NCI-H1436 (cell line): ENCODE measurements at regions not wholly inside any gene's neighbourhood (a gene's known extent, or its start where the extent isn't known, plus 50 kb on each side); places are given as distances from the start of the nearest gene placed in this dataset.

Source experiments
- DNase-seq: peaks from one replicate; lab custom pipeline; 2025; lab: John Stamatoyannopoulos, UW

DNA sequence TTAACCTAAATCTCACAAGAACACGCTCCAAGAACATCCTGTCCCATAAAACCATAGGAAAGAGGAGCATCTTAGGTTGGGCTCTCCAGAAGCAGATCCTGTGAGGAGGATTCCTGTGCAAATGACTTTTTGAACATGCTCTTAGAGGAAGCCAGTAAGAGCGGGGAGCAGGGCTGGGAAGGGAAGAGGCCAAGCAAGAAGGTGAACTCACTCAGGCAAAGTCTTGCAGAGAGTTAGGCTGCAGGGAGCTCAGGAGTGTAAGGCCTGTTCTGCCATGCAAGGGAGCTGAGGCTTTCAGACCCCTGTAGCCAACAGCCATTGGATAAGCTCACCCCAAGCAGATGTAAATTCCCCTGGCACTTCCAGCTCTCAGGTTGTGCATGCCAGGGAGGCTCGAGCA is 63.6 kb upstream of the LY86 start:
- no peak for DNase-seq

GRCh38 chr6:6525933-6526332 is 62.6 kb upstream of the LY86 start:
- no peak for DNase-seq

- DNase-seq, result no peak
Measured at GRCh38 chr6:6529275-6529674, 59.2 kb upstream of the LY86 start.

DNA sequence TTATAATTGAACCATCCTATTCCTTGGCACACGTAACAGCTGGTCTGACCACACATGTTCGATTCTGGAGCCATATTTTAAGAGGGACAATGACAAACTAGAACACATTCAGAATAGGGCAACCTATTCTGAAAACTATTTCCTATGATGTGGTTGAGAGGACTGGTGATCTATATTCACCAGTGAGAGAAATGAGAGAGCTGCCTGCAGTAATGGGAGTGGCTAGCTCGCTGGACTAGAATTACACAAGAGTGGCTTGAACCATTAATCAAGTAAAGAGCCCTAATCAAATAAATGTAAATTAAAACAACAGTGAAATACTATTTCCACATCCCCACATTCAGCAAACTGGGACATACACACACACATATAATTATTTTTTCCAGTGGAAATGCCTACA is 55.3 kb upstream of the LY86 start:
- no peak for DNase-seq

GRCh38 chr6:6534399-6534798 is 54.1 kb upstream of the LY86 start:
- no peak for DNase-seq

DNA sequence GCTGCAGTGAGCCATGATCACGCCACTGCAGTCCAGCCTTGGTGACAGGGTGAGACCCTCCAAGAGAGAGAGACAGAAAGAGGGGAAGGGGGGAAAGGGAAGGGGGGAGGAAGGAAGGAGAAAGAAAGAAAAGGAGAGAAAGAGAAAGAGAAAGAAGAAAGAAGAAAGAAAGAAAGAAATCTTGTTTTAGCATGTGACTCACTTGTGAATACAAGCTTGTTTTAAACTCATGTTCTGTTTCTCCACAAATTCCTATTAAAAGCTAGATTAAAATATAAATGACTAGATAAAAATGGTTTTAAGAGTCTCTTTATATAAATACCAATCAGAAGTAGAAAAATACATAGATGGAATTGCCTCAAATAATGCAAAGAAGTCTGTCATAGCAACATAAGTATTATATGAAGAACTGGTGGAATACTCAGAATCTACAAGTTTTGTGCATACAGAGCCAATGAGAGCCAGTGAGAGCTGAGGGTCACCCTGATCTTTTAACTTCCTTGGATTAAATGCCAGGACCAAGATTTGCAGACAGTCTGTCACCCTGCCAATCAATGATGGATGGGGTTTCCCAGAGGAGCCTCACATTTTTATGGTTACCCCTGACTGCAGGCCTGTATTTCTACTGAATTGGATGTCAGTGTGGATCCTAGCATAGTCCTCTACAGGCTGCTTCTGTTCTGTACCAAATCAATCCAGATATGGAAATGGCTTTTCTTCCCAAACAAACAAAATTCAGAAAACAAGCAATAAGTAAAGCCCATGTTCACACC is 50.8 kb upstream of the LY86 start:
- DNase-seq, result no peak

DNA sequence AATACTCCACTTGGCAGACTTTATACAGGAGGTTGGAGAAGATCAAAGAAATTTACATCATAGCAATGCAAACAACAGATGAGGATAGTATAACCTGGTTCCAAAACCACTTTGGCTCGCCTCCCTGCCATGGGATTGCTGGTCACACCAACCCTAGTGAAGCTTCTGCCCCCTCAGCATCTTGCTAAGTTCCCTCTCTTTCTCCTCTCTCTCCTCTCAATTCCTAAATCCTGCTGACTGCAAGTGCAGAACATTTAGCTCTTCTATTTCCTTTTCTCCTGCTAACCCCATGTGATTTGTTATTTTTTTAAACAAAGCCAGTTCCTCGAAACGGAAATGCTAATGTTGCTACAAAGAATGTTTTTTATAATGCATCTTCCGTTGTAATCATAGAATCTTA is 50.3 kb upstream of the LY86 start:
- no peak for DNase-seq
